ENCODE measurements at regions not wholly inside any gene's neighbourhood (a gene's known extent, or its start where the extent isn't known, plus 50 kb on each side); places are given as distances from the start of the nearest gene placed in this dataset.

- Mint-ChIP-seq H3K4me3 (ENCODE audit: unreplicated experiment) (no peak overlapping the region), H3K4me1 (ENCODE audit: low read depth, unreplicated experiment) (no peaks in the 10 kb centered on the region), H3K27me3 (ENCODE audit: low read depth, unreplicated experiment) (no peaks in the 10 kb centered on the region), H3K36me3 (ENCODE audit: low read depth, unreplicated experiment) (no peaks in the 10 kb centered on the region), H3K27ac (ENCODE audit: unreplicated experiment) (no peak overlapping the region), H3K9me3 (ENCODE audit: unreplicated experiment) (peaks cover 9% of the 10 kb centered on the region)
- Histone ChIP-seq H3K27me3 (ENCODE audit: insufficient read depth, low read length) (no peaks in the 10 kb centered on the region), H3K79me2 (ENCODE audit: insufficient read depth, low read length) (no peaks in the 10 kb centered on the region), H3K9me3 (ENCODE audit: insufficient read depth, low read depth, low read length) (no peaks in the 10 kb centered on the region), H3K4me3 (ENCODE audit: insufficient read depth, low read depth, low read length) (no peak overlapping the region), H3K4me1 (ENCODE audit: insufficient read depth, low read length) (no peaks in the 10 kb centered on the region), H3K36me3 (ENCODE audit: insufficient read depth, low read length) (no peaks in the 10 kb centered on the region), H3K9ac (ENCODE audit: low read length) (no peak overlapping the region), H3K4me2 (ENCODE audit: low read length) (no peak overlapping the region), H4K20me1 (ENCODE audit: insufficient read depth, low read length) (no peaks in the 10 kb centered on the region), H3K27ac (ENCODE audit: low read depth, low read length) (no peak overlapping the region), H2AFZ (ENCODE audit: low read depth, low read length) (no peak overlapping the region)
- TF ChIP-seq EZH2 (IDR thresholded peaks at IDR 0.05; ENCODE audit: insufficient read depth, low read length), result no peak
- TF ChIP-seq, protein P1, sequence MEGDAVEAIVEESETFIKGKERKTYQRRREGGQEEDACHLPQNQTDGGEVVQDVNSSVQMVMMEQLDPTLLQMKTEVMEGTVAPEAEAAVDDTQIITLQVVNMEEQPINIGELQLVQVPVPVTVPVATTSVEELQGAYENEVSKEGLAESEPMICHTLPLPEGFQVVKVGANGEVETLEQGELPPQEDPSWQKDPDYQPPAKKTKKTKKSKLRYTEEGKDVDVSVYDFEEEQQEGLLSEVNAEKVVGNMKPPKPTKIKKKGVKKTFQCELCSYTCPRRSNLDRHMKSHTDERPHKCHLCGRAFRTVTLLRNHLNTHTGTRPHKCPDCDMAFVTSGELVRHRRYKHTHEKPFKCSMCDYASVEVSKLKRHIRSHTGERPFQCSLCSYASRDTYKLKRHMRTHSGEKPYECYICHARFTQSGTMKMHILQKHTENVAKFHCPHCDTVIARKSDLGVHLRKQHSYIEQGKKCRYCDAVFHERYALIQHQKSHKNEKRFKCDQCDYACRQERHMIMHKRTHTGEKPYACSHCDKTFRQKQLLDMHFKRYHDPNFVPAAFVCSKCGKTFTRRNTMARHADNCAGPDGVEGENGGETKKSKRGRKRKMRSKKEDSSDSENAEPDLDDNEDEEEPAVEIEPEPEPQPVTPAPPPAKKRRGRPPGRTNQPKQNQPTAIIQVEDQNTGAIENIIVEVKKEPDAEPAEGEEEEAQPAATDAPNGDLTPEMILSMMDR (IDR thresholded peaks at IDR 0.05; ENCODE audit: insufficient read depth, low read depth, low read length), result no peak
- DNase-seq (ENCODE audit: low read depth), result no peak
- FAIRE-seq, result no peak
Measured at GRCh38 chr2:147017951-147018645, 826.7 kb upstream of the ACVR2A start.

GRCh38 chr2:147016181-147016580 lies 828.6 kb upstream of the ACVR2A start:
- DNase-seq (ENCODE audit: low read depth) (no peak), FAIRE-seq (no peak)
- no peak overlapping the region for H3K9ac ChIP-seq (ENCODE audit: low read length)
- H3K27ac Mint-ChIP-seq (ENCODE audit: unreplicated experiment), result no peak overlapping the region
- H2AFZ ChIP-seq (ENCODE audit: low read depth, low read length), result no peak overlapping the region
- no peak overlapping the region for H3K4me3 ChIP-seq (ENCODE audit: insufficient read depth, low read depth, low read length)
- H3K4me2 ChIP-seq (ENCODE audit: low read length), result no peak overlapping the region
- no peaks in the 10 kb centered on the region for H3K9me3 ChIP-seq (ENCODE audit: insufficient read depth, low read depth, low read length)
- no peaks in the 10 kb centered on the region for H4K20me1 ChIP-seq (ENCODE audit: insufficient read depth, low read length)
- H3K79me2 ChIP-seq (ENCODE audit: insufficient read depth, low read length), result no peaks in the 10 kb centered on the region
- H3K4me1 Mint-ChIP-seq (ENCODE audit: low read depth, unreplicated experiment), result no peaks in the 10 kb centered on the region
- no peaks in the 10 kb centered on the region for H3K9me3 Mint-ChIP-seq (ENCODE audit: unreplicated experiment)
- H3K27me3 Mint-ChIP-seq (ENCODE audit: low read depth, unreplicated experiment), result no peaks in the 10 kb centered on the region
- no peak for TF ChIP-seq EZH2 (IDR thresholded peaks at IDR 0.05; ENCODE audit: insufficient read depth, low read length)
- TF ChIP-seq, protein P1 (IDR thresholded peaks at IDR 0.05; ENCODE audit: insufficient read depth, low read depth, low read length), result no peak
- no peaks in the 10 kb centered on the region for H3K36me3 ChIP-seq (ENCODE audit: insufficient read depth, low read length)
- H3K27ac ChIP-seq (ENCODE audit: low read depth, low read length), result no peak overlapping the region
- H3K4me1 ChIP-seq (ENCODE audit: insufficient read depth, low read length), result no peaks in the 10 kb centered on the region
- no peak overlapping the region for H3K4me3 Mint-ChIP-seq (ENCODE audit: unreplicated experiment)
- H3K36me3 Mint-ChIP-seq (ENCODE audit: low read depth, unreplicated experiment), result no peaks in the 10 kb centered on the region
- H3K27me3 ChIP-seq (ENCODE audit: insufficient read depth, low read length), result no peaks in the 10 kb centered on the region

- no peak overlapping the region for H3K4me2 ChIP-seq (ENCODE audit: low read length)
- Mint-ChIP-seq H3K4me1 (ENCODE audit: low read depth, unreplicated experiment) (no peaks in the 10 kb centered on the region), H3K36me3 (ENCODE audit: low read depth, unreplicated experiment) (no peaks in the 10 kb centered on the region), H3K27ac (ENCODE audit: unreplicated experiment) (no peak overlapping the region), H3K9me3 (ENCODE audit: unreplicated experiment) (no peaks in the 10 kb centered on the region), H3K27me3 (ENCODE audit: low read depth, unreplicated experiment) (no peaks in the 10 kb centered on the region), H3K4me3 (ENCODE audit: unreplicated experiment) (no peak overlapping the region)
- no peak overlapping the region for H3K27ac ChIP-seq (ENCODE audit: low read depth, low read length)
- H4K20me1 ChIP-seq (ENCODE audit: insufficient read depth, low read length), result no peaks in the 10 kb centered on the region
- no peaks in the 10 kb centered on the region for H3K27me3 ChIP-seq (ENCODE audit: insufficient read depth, low read length)
- TF ChIP-seq, protein P1 (IDR thresholded peaks at IDR 0.05; ENCODE audit: insufficient read depth, low read depth, low read length), result no peak
- no peak for TF ChIP-seq EZH2 (IDR thresholded peaks at IDR 0.05; ENCODE audit: insufficient read depth, low read length)
- H3K9me3 ChIP-seq (ENCODE audit: insufficient read depth, low read depth, low read length), result no peaks in the 10 kb centered on the region
- no peaks in the 10 kb centered on the region for H3K79me2 ChIP-seq (ENCODE audit: insufficient read depth, low read length)
- H3K4me3 ChIP-seq (ENCODE audit: insufficient read depth, low read depth, low read length), result no peak overlapping the region
- H3K4me1 ChIP-seq (ENCODE audit: insufficient read depth, low read length), result no peaks in the 10 kb centered on the region
- no peak overlapping the region for H3K9ac ChIP-seq (ENCODE audit: low read length)
- H3K36me3 ChIP-seq (ENCODE audit: insufficient read depth, low read length), result no peaks in the 10 kb centered on the region
- H2AFZ ChIP-seq (ENCODE audit: low read depth, low read length), result no peak overlapping the region
- DNase-seq (ENCODE audit: low read depth) (no peak), FAIRE-seq (no peak)
Measured at GRCh38 chr2:147015591-147015990, 829.2 kb upstream of the ACVR2A start.

Data from astrocyte (in vitro differentiated cells and primary cell).